GM21619 (cell line): ENCODE measurements at regions not wholly inside any gene's neighbourhood (a gene's known extent, or its start where the extent isn't known, plus 50 kb on each side); places are given as distances from the start of the nearest gene placed in this dataset.

Experiments used
- ATAC-seq: cut with Tn5 transposase; IDR thresholded peaks from one replicate; pipeline ENCODE4 v1.9.1; 2021; ENCODE audit not compliant: unreplicated experiment

DNA sequence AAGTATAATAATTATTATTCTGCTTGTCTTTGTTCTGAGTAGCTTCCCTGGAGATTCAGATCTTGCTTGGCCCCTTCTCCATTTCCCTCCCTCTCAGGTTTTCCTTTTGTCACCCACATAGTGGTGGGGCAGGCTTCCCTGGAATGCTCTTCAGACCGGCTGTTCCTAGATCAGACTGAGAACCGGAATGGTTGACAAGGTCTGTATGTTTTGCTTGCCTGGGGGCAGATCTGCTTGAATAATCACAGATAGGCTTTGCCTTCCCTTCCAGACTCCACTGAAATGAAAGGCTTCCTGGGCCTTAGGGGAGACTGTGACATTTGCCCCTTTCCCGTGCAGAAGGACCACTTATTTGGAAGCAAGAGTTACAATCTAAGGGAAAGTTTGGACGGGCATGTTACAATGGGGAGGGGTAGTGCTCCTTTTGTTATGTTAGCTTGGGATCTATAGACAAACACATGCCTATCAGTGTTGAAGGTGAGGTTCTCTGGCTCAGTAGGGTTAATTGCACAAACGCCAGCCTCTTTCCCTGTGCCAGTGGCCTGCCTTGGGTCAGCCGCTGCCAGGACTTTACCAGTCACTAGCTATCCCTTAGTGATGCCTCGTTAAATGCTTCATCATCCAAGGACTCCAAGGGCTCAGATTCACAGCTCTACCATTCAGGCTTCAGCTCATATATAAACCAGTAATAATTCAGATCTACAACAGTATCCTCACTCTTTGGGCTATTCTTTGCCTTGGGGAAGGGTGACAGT lies 178.6 kb downstream of the SNAPC1 start:
- ATAC-seq = no peak

DNA sequence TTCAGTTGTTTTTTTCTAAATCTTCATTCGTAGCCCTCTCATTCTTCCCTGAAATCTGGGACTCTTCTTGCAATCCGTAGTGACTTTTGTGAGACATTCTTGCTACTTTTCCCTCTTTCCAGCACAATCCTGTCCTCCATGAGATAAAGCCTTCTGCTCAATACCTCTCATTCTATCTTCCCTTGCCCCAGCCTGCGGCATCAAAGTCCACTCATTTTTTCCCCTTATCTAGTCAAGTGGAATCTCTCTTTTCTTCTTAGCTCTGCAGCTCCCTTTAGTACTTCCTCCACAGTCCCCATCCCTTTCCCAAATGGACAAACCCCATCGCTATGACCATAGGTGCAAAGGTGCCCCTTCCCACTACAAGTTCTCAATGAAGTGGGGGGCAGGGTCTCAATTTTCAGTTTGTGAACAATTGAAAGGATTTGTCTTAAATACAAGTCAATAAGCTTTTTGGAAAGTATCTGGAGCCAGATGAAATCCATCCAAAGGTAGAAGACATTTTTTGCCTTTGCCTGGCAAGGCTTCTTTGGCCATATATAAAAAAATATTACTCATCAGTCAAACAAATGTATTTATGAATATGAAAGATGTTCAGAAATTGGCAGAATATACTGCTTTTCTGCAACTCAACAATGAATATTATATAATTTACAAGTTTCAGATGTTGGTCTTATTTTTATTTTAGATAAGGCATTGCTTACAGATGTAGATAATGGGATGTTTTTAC lies 179.4 kb downstream of the SNAPC1 start:
- no peak for ATAC-seq

DNA sequence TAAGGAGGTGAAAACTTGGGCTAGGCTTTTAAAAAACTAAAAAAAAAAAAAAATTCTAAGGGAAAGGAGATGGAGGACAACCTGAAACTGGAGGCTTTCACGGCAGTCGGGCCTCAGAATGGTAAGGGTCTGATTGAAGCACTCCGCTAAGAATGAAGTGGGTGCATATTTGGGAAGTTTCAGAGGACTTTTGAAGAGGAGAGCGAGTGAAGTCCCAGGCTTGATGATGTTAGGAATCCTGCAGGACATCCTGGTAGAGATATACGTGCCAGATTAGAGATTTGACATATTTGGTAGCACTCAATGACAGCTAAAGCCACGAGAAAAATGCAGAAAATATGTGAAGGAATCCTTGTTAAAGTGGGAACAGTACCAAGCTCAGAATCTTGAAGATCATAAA lies 186.2 kb downstream of the SNAPC1 start:
- ATAC-seq = no peak

DNA sequence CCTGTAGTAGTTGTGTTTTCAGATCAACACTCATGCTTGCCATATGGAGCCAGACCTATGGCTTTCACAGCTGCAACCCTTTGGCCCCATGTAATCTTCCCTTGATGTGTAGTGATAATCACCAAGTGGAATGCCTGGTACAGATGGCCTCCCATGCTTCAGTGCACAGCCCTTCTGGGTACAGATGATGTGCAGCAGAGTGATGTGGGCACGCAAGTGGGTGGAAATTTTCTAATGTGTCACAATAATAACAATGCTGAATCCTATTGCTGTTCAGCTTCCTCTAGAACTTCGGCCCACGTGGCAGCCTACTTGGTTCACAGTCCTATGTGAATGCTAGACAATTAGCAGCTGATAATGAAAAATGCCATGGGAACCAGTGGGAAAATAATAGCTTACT lies 188.1 kb downstream of the SNAPC1 start:
- no peak for ATAC-seq

DNA sequence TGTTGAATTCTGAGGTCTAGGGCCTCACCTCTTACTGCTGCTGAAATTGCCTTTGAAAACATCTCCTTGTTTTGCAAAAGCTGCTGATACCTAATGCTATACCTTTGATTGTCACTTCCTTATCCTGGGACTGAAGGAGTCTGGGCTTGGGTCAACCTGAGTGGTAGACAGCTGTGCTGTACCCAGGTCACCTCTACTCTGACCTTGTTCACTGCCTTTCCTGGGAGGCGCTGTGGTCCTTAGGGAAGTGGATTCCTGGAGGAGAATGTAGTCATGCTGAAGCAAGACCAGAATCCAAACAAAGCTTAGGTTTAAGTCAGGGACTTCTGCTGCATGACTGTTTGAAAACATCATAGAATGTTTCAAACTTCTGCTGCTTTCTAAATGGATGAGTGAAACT lies 191.4 kb downstream of the SNAPC1 start:
- no peak for ATAC-seq

DNA sequence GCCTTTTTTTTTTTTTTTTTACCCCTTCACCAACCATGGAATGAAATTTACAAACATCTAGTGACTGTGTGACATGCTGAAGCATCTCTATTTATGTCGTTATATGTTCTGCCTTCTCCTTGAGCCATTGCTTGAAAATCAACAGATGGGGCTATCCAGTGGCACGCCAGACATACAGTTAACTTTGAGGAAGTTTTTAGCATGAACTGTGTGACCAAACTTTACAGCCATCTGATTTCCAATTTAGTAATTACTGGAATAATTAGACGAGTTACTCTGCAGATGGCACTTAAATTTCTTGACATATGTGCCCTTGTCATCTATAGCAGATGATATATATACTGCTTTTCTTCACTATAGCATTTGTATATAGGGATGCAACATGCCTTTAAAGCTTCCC lies 192.1 kb downstream of the SNAPC1 start:
- ATAC-seq = no peak

DNA sequence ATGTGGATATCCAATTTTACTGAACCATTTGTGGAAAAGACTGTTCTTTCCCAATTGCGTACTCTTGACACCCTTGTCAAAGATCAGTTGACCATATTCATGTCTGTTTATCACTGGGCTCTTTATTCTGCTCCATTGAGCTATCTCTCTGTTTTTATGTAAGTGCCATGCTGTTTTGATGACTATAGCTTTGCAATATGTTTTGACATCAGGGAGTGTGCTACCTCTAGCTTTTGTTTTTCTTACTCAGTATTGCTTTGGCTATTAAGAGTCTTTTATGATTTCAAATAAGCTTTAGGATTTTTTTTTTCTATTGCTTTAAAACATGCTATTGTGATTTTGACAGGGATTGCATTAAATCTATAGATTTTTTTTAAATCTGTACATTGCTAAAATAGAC lies 194.3 kb downstream of the SNAPC1 start:
- no peak for ATAC-seq

DNA sequence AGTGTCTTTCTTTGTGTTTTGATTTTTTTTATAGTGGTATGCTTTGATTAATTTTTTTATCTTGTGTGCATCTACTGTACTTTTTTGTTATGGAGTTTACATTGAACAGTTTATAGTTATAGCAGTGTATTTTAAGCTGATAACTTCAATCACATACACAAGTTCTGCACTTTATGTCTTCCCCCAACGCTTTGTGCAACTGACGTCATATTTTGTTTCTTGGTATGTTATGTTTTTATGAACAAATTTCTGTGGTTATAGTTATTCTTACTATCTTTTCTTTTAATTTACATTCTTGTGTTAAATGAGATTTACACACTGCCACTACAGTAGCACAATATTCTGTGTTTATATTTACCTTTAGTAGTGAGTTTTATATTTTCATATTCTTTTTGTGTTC lies 197.1 kb downstream of the SNAPC1 start:
- no peak for ATAC-seq

DNA sequence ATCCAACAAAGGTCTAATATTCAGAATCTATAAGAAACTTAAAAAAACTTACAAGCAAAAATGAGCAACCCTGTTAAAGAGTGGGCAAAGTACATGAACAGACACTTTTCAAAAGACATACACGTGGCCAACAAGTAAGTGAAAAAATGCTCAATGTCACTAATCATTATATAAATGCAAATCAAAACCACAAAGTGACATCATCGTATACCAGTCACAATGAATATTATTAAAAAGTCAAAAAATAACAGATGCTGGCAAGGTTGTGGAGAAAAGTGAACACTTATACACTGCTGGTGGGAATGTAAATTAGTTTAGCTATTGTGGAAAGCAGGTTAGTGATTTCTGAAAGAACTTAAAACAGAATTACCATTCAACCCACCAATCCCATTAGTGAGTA lies 199.1 kb downstream of the SNAPC1 start:
- no peak for ATAC-seq

DNA sequence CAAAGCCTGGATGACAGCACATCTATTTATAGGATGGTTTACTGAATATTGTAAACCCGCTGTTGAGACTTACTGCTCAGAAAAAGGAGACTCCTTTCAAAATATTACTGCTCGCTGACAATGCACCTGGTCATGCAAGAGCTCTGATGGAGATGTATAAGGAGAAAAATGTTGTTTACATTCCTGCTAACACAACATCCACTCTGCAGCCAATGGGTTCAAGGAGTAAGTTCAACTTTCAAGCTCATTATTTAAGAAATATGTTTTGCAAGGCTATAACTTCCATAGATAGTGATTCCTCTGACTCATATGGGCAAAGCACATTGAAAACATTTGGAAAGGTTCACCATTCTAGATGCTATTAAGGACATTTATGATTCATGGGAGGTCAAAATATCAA lies 201.7 kb downstream of the SNAPC1 start:
- no peak for ATAC-seq

DNA sequence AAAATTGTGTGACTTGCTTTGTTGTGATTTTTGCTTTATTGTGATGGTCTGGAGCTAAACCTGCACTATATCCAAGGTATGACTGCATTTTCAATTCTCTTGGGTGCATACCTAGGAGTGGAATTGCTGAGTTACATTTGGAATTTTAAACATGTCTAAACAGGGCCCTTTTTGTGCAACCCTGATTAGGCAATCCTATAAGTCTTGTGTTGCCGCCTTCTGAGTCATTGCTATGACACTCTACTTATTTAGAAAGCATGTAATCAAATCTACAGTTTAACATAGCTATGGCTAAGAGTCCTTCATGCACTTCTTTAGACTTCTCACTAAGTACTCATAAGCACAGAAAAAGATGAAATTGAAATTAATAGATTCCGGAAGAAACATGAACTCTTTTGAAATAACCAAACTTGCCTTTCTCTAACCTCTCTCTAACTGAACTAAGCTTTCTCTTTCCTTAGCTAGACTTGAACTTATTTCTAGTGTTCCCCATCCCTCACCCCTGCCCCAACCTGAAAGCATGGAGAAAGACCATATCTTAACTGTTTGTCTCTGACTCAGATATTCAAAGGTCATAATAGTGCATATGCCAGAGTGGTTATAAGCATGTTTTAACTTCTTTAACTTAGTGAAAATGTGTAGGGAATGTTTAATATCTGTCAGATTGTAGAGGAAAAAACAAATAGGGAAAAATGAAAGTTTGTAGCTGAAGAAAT lies 203.0 kb downstream of the SNAPC1 start:
- ATAC-seq = no peak

DNA sequence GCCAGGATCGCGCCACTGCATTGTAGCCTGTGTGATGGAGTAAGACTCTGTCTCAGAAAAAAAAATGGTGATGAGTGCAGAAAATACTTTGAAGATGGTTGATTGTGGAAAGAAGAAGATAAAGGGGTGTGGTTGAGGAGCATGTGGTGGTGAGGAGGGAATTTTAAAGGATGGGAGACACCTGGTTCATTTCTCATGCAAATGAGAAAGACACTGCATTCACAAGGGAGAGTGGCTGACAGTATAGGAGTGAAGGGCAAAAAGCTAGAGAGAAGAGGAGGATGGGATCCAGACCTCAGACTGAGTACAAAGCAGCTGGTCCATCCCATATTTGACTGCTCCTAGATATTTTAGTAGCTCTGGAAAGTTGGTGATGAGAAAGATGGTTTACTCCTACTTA lies 206.0 kb downstream of the SNAPC1 start:
- no peak for ATAC-seq

DNA sequence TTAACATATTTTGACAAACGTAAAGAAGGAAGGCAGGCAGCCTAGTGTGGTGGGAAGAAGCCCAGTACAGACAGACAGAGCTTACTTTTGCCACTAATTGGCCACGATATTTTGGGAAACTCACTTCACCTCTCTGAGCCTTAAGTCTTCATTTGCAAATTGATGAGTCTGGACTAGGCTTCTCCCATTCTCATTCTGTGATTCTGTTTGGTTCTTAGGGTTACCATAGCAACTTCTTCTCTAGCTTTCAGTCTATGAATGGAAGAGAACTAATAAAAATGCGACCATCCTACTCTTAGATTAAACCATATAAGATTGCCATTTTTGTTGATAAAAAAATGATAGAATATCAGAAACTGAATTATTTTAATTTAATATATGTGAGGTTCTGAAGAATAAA lies 210.5 kb downstream of the SNAPC1 start:
- ATAC-seq = no peak

DNA sequence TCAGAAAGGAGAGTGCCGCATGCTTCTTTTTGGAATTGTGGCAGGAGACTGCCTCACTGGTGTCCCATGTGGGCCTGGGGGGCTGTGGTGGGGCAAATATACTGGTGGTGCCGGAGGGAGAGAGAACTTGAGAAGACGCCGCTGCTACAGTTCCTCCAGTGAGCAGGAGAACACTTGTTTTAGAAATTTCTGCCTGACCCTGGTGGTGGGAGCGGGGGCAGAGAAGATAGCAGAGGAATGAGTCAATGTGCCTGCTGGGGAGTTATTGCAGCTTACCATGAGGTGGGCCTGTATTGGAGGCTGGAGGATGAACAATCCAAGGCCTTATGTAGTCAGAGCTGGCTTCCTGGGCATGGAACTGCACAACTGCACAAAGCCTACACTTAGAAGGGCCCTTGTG lies 211.8 kb downstream of the SNAPC1 start:
- ATAC-seq = no peak

DNA sequence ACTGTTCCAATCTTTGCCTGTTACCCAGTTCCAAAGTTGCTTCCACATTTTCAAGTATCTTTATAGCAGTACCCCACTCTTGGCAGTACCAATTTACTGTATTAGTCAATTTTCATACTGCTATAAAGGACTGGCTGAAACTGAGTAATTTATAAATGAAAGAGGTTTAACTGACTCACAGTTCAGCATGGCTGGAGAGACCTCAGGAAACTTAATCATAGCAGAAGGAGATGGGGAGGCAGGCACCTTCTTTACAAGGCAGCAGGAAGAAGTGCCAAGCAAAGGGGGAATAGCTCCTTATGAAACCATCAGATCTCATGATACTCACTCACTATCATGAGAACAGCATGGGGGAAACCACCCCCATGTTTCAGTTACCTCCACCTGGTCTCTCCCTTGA lies 215.0 kb downstream of the SNAPC1 start:
- ATAC-seq = no peak

DNA sequence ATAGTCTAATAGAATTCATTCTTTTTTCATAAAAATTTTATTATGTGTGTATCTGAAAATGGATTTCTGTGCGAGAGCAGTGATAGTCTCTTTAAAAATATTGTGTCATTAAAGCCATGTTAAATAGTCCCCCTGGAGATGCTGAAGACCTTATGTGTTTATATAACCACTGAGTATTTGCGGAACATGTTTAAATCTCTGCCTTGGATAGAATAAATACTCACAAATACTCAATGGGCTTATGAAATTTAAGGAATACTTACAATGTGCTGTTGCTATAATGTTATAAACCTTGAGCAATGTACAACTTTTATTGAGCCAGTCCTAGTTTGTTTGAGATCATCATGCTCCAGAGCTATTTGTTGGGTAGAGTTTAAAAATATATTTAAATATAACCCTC lies 226.0 kb downstream of the SNAPC1 start:
- ATAC-seq = no peak

DNA sequence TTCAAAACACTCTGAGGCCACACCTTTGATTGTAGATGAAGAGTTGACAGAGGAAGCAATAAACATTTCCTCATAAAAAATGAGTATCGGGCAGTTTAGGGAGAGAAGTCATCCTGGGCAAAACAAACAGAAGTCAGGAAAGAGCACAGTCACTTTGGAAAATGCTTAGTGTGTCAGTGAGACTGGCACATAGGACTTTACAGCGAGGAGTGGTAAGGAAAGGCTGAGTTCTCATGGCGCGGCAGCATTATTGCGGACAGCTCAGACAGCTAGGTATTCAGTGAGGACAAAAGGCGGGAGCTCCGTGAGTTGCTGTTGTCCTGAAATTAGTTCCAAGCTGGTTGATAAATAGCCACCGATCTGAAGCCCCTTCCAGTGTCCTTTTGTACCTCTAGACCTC lies 229.9 kb downstream of the SNAPC1 start:
- ATAC-seq = no peak

DNA sequence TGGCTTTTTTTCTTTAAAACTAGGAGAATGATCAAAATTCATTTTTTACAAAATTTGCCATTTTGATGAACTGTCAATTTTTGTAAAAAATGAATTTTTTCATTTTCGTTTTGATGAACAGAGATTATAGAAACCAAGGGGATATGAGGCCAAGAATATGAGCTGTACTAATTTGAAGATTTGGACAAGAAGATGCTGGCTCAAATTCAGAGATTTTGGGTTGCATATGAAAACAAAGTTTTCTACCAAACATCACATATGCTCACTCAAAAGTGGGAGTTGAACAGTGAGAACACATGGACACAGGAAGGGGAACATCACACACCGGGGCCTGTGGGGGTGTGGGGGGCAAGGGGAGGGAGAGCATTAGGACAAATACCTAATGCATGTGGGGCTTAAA lies 230.7 kb downstream of the SNAPC1 start:
- no peak for ATAC-seq

DNA sequence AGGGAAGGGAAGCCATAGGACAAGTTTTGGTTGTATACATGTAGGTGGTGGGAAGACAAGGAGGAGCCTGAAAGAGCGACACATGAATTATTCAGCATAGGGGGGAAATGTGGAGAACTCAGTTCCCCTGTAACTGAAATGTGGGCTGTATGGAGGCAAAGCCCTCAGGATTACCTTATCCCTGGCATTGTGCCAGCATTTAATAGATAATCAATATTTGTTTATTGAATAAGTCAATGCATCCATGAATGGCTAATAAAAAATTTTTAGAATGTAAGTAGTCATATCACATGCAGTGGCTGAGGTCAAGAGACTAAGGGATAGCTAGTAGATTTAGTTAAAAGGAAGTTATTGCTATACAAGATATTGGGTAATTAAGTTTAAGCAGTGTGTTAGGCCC lies 232.4 kb downstream of the SNAPC1 start:
- no peak for ATAC-seq

DNA sequence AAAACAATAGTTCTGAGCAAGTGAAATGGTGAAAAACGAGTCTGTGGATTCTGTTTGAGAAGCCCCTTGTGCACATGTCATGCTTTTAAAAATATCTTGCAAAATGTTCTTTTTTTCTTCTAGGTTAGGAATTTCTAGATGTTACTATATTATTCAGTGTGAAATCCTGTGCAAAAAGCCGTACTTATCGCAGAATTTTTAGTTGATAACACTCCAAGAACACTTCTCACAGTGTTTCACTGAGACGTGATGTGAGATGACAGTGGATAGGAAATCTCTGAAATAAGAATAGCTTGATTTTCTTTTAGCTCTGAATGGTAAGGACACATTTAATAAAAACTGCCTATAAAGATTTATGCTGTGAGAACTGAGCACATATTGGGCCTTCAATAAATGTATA lies 234.5 kb downstream of the SNAPC1 start:
- ATAC-seq = no peak

DNA sequence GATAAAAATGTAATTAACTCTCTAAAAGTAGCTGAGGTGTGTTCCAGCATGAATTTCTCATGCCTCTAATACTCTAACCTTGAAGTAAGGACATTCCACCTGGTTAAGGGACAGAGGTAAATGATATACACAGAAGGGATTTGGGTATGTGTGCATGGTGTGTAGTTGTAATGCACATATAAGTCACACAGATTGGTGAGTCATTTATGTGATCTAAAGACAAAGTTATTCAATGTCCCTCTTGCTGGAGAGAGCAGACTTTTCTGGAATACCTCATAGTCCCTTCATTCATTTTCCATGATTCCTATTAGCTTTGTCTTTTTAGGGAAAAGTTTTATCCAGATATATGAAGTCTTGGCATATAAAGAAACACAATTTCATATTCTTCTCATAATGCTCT lies 234.9 kb downstream of the SNAPC1 start:
- ATAC-seq = no peak

DNA sequence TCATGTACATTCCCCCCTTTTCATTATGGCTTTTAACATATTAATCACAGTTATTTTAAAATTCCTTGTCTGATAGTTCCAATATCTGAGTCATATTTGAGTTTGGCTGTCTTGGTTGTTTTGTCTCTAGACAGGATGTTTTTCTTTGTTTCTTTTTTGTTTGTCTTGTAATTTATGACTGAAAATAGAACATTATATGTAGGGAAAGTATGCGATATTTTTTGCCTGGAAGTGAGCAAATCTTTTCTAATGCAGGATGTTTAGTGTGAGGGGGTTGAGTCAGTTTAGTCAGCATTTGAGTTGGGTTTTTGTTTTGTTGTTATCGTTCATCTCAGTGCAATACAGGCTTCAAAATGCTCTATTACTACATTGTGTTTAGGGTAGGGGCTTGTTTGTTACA lies 239.7 kb downstream of the SNAPC1 start:
- no peak for ATAC-seq
